SU-DHL-6 (cell line): ENCODE measurements at regions not wholly inside any gene's neighbourhood (a gene's known extent, or its start where the extent isn't known, plus 50 kb on each side); places are given as distances from the start of the nearest gene placed in this dataset.

Experiments
- CTCF ChIP-seq: fragments of 200-600 bp; sonication (generic); IDR thresholded peaks from one replicate; pipeline ENCODE4 v1.5.1; 2017; ENCODE audit warnings: antibody characterized with exemption, mild to moderate bottlenecking, low read length, moderate library complexity; ENCODE audit not compliant: insufficient read depth, poor library complexity, severe bottlenecking
- EZH2phosphoT487 ChIP-seq: fragments of 200-600 bp; sonication (generic), shearing (Covaris generic); conservative IDR thresholded peaks from 2 replicates; pipeline ENCODE4 v1.6.1; 2018; ENCODE audit warnings: mild to moderate bottlenecking, antibody characterized with exemption, low read length, moderate library complexity, mixed read lengths

- no peak for TF ChIP-seq CTCF
- TF ChIP-seq EZH2phosphoT487, result no peak
Observed at GRCh38 chr5:97365163-97365845, 182.3 kb upstream of the RIOK2 start.
